Neural cell (in vitro differentiated cells): ENCODE measurements at regions not wholly inside any gene's neighbourhood (a gene's known extent, or its start where the extent isn't known, plus 50 kb on each side); places are given as distances from the start of the nearest gene placed in this dataset.

Experiments
- EZH2 ChIP-seq: fragments of 200-600, 300-800 bp; shearing (Covaris generic), sonication (generic); IDR thresholded peaks from 2 replicates; pipeline ENCODE4 v1.6.1; 2014; ENCODE audit warnings: antibody characterized with exemption, low read length, borderline replicate concordance, mild to moderate bottlenecking; ENCODE audit not compliant: insufficient read depth, poor library complexity, severe bottlenecking
- SMC3 ChIP-seq: fragments of 450-650 bp; conservative IDR thresholded peaks from 2 replicates; pipeline ENCODE4 v1.6.1; 2014; ENCODE audit warnings: antibody characterized with exemption, mild to moderate bottlenecking, moderate library complexity; ENCODE audit not compliant: poor library complexity
- TF ChIP-seq, protein P1 (sequence below): fragments of 450-650 bp; IDR thresholded peaks from 2 replicates; pipeline ENCODE4 v1.5.1; 2014; ENCODE audit warnings: antibody characterized with exemption, mild to moderate bottlenecking, moderate library complexity; ENCODE audit not compliant: poor library complexity, severe bottlenecking

DNA sequence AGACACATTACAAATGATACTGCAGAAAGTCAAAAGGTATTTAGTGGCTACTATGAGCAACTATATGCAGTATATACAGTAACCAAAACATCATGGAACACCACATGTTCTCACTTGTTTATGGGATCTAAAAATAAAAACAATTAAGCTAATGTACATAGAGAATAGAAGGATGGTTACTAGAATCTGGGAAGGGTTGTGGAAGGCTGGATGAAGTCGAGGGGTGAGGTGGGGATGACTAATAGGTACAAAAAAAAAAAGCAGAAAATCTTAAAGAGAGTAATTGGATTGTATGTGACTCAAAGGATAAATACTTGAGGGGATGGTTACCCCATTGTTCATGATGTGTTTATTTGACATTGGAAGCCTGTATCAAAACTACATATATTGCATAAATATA, 848.8 kb upstream of the GBE1 start:
- TF ChIP-seq, protein P1, sequence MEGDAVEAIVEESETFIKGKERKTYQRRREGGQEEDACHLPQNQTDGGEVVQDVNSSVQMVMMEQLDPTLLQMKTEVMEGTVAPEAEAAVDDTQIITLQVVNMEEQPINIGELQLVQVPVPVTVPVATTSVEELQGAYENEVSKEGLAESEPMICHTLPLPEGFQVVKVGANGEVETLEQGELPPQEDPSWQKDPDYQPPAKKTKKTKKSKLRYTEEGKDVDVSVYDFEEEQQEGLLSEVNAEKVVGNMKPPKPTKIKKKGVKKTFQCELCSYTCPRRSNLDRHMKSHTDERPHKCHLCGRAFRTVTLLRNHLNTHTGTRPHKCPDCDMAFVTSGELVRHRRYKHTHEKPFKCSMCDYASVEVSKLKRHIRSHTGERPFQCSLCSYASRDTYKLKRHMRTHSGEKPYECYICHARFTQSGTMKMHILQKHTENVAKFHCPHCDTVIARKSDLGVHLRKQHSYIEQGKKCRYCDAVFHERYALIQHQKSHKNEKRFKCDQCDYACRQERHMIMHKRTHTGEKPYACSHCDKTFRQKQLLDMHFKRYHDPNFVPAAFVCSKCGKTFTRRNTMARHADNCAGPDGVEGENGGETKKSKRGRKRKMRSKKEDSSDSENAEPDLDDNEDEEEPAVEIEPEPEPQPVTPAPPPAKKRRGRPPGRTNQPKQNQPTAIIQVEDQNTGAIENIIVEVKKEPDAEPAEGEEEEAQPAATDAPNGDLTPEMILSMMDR: no peak
- TF ChIP-seq EZH2 (no peak), SMC3 (no peak)
